ENCODE measurements at regions not wholly inside any gene's neighbourhood (a gene's known extent, or its start where the extent isn't known, plus 50 kb on each side); places are given as distances from the start of the nearest gene placed in this dataset.

DNA sequence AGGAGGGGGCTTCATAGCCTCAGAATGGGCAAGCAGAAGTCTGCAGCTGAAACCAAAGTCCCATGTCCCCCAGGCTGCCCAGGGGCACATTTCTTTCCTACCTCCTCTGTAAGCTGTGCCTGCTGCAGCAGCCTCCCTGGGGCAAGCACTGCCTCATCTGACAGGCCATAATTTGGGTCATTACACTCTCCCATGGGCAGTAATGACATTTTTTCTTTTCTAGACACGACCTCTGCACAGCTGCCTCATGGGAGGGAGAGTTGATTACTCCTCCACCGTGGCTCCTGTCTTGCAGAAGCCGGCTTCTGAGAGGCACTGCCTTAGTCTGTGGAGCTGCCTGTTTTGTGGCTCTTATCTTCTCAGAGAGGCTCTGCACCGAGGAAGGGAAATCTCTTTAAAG lies 268.9 kb downstream of the TDRD15 start:
- H3K79me1 ChIP-seq (ENCODE audit: low read depth in 1 of 2, low read length in 2 of 2): no peaks in the 10 kb centered on the region
- no peak overlapping the region for H3K23ac ChIP-seq (ENCODE audit: low read depth, low read length)
- ATAC-seq (ENCODE audit: low read depth) (no peak), DNase-seq (no peak)
- H4K8ac ChIP-seq (ENCODE audit: low read depth in 2 of 2, low read length in 2 of 2): no peak overlapping the region
- no peak overlapping the region for H4K5ac ChIP-seq (ENCODE audit: low read depth, low read length)
- H2AK9ac ChIP-seq (replicated peaks; ENCODE audit: low read depth, low read length, poor library complexity): no peak overlapping the region
- intact Hi-C loops (cut with micrococcal nuclease) (no loop called here), dilution Hi-C loops (cut with HindIII; ENCODE audit: low sequenced_read_pairs, unreplicated experiment) (no loop called here), in situ Hi-C loops (cut with MboI; ENCODE audit: low sequenced_read_pairs) (no loop called here)
- H2BK120ac ChIP-seq (ENCODE audit: low read depth, low read length): no peak overlapping the region
- TF ChIP-seq SMC3 (IDR thresholded peaks at IDR 0.05; ENCODE audit: low read depth, low read length) (no peak), RCOR1 (IDR thresholded peaks at IDR 0.05; ENCODE audit: insufficient replicate concordance, low read length) (no peak), MXI1 (IDR thresholded peaks at IDR 0.05; ENCODE audit: borderline replicate concordance, low read depth, low read length) (no peak), RAD21 (IDR thresholded peaks at IDR 0.05; ENCODE audit: low read length) (no peak), CTCF (conservative IDR thresholded peaks at IDR 0.05; ENCODE audit: low read depth, low read length) (no peak), NFE2L2 (IDR thresholded peaks at IDR 0.05; ENCODE audit: low read depth, low read length) (no peak), RFX5 (IDR thresholded peaks at IDR 0.05; ENCODE audit: low read depth, low read length) (no peak), POLR2A (IDR thresholded peaks at IDR 0.05; ENCODE audit: low read depth, low read length) (no peak), MAZ (IDR thresholded peaks at IDR 0.05; ENCODE audit: borderline replicate concordance, low read depth, low read length) (no peak), BHLHE40 (IDR thresholded peaks at IDR 0.05; ENCODE audit: low read depth, low read length) (no peak), MAFK (IDR thresholded peaks at IDR 0.05; ENCODE audit: low read depth, low read length) (no peak), CHD1 (IDR thresholded peaks at IDR 0.05; ENCODE audit: low read depth, low read length) (no peak)
- TF ChIP-seq, protein P1, sequence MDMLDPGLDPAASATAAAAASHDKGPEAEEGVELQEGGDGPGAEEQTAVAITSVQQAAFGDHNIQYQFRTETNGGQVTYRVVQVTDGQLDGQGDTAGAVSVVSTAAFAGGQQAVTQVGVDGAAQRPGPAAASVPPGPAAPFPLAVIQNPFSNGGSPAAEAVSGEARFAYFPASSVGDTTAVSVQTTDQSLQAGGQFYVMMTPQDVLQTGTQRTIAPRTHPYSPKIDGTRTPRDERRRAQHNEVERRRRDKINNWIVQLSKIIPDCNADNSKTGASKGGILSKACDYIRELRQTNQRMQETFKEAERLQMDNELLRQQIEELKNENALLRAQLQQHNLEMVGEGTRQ (IDR thresholded peaks at IDR 0.05; ENCODE audit: low read depth, low read length): no peak
- TF ChIP-seq, protein P2, sequence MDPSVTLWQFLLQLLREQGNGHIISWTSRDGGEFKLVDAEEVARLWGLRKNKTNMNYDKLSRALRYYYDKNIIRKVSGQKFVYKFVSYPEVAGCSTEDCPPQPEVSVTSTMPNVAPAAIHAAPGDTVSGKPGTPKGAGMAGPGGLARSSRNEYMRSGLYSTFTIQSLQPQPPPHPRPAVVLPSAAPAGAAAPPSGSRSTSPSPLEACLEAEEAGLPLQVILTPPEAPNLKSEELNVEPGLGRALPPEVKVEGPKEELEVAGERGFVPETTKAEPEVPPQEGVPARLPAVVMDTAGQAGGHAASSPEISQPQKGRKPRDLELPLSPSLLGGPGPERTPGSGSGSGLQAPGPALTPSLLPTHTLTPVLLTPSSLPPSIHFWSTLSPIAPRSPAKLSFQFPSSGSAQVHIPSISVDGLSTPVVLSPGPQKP (IDR thresholded peaks at IDR 0.05; ENCODE audit: borderline replicate concordance, low read depth, low read length): no peak
- no TSS peak for BruUV-seq (replicated peaks)
- no peak overlapping the region for H2AK5ac ChIP-seq (ENCODE audit: low read depth, low read length)
- H3K4me1 ChIP-seq (ENCODE audit: control insufficient read depth, insufficient read depth, low read length): no peaks in the 10 kb centered on the region
- no peaks in the 10 kb centered on the region for H3K9me3 ChIP-seq (ENCODE audit: control insufficient read depth, insufficient read depth, low read length)
- WGBS, 2 experiments (ENCODE audit: extremely low coverage in 2 of 2, insufficient read length in 1 of 2): no CpG with 5 or more reads among the region's 4 CpGs
- no peaks in the 10 kb centered on the region for H3K9me1 ChIP-seq (ENCODE audit: insufficient read depth, low read length)
- H3K18ac ChIP-seq (ENCODE audit: low read depth, low read length): no peak overlapping the region
- H3K4ac ChIP-seq (ENCODE audit: low read depth, low read length): no peak overlapping the region
- H3K9ac ChIP-seq (ENCODE audit: low read depth, low read length): no peak overlapping the region
- H2BK20ac ChIP-seq (ENCODE audit: low read depth, low read length): no peak overlapping the region
- H2BK5ac ChIP-seq (ENCODE audit: low read depth, low read length, poor library complexity, severe bottlenecking): no peak overlapping the region
- no peak overlapping the region for H3K4me3 ChIP-seq (ENCODE audit: insufficient read depth, low read depth, low read length)
- H4K20me1 ChIP-seq (ENCODE audit: insufficient read depth, low read length): no peaks in the 10 kb centered on the region
- no peak overlapping the region for H3K14ac ChIP-seq (replicated peaks; ENCODE audit: low read depth, low read length)
- ChIA-PET CTCF (interaction anchor here (1.2 to 1.6 kb wide), 2 partner anchors 9 to 19 kb away, joined by 3 to 4 read pairs; no protein-coding TSS in a partner anchor), POLR2A (ENCODE audit: unreplicated experiment) (no interaction called here)
- H3K27ac ChIP-seq (ENCODE audit: insufficient read depth, low read length): no peak overlapping the region
- no peak overlapping the region for H4K91ac ChIP-seq (ENCODE audit: insufficient read depth, low read depth, low read length)
- no peak overlapping the region for H3K4me2 ChIP-seq (ENCODE audit: low read depth, low read length)
- H3K36me3 ChIP-seq (ENCODE audit: control insufficient read depth, insufficient read depth, low read length): no peaks in the 10 kb centered on the region
- no peak overlapping the region for H2AFZ ChIP-seq (replicated peaks; ENCODE audit: low read length, poor library complexity)
- no peaks in the 10 kb centered on the region for H3K27me3 ChIP-seq (ENCODE audit: control insufficient read depth, insufficient read depth, low read length)
- H2BK15ac ChIP-seq (ENCODE audit: low read depth, low read length): no peak overlapping the region
- H3K56ac ChIP-seq (ENCODE audit: extremely low read depth, insufficient read depth, low read length): no peak overlapping the region

Data from IMR-90 (cell line).